GM12878 (cell line): ENCODE measurements at regions not wholly inside any gene's neighbourhood (a gene's known extent, or its start where the extent isn't known, plus 50 kb on each side); places are given as distances from the start of the nearest gene placed in this dataset.

ENCODE experiments used
- BCL3 ChIP-seq: IDR thresholded peaks from 2 replicates; pipeline ENCODE4 v1.6.1; 2011; ENCODE audit warnings: borderline replicate concordance, low read depth, mild to moderate bottlenecking, moderate library complexity, low read length; ENCODE audit not compliant: insufficient read depth, poor library complexity, severe bottlenecking
- BHLHE40 ChIP-seq, 2 experiments: fragments of 450-650 bp in 1 of 2; IDR thresholded peaks; 2 replicates each; pipeline ENCODE4 v1.6.1; 2011 to 2017; ENCODE audit warnings: low read depth in 2 of 2, borderline replicate concordance in 1 of 2, improper control_type of control experiment in 1 of 2, low read length in 1 of 2, mild to moderate bottlenecking in 1 of 2
- GATAD2B ChIP-seq: fragments of 450-650 bp; conservative IDR thresholded peaks from 2 replicates; pipeline ENCODE4 v1.6.1; 2017; ENCODE audit warnings: low read depth, mild to moderate bottlenecking, moderate library complexity
- KAT2A ChIP-seq: conservative IDR thresholded peaks from 2 replicates; pipeline ENCODE4 v1.6.1; 2011; ENCODE audit warnings: low read depth, low read length; ENCODE audit not compliant: control insufficient read depth
- MEF2B ChIP-seq: fragments of 450-650 bp; IDR thresholded peaks from 2 replicates; pipeline ENCODE4 v1.6.1; 2018; ENCODE audit warnings: mild to moderate bottlenecking, moderate library complexity; ENCODE audit not compliant: partially characterized antibody, poor library complexity, severe bottlenecking
- NFXL1 ChIP-seq: fragments of 450-650 bp; IDR thresholded peaks from 2 replicates; pipeline ENCODE4 v1.6.1; 2017; ENCODE audit warnings: antibody characterized with exemption, mild to moderate bottlenecking, borderline replicate concordance
- PAX8 ChIP-seq: fragments of 450-650 bp; IDR thresholded peaks from 2 replicates; pipeline ENCODE4 v1.6.1; 2017; ENCODE audit warnings: mild to moderate bottlenecking, moderate library complexity
- RAD21 ChIP-seq: IDR thresholded peaks from 2 replicates; pipeline ENCODE4 v1.6.1; 2011; ENCODE audit warnings: mild to moderate bottlenecking, low read depth, low read length, moderate library complexity; ENCODE audit not compliant: insufficient read depth
- SIN3A ChIP-seq: IDR thresholded peaks from 2 replicates; pipeline ENCODE4 v1.6.1; 2012; ENCODE audit warnings: low read depth, low read length, improper control_type of control experiment
- SIX5 ChIP-seq: IDR thresholded peaks from 2 replicates; pipeline ENCODE4 v1.6.1; 2011; ENCODE audit warnings: mild to moderate bottlenecking, low read depth, low read length, moderate library complexity; ENCODE audit not compliant: severe bottlenecking
- SKIL ChIP-seq: fragments of 450-650 bp; IDR thresholded peaks from 2 replicates; pipeline ENCODE4 v1.6.1; 2017; ENCODE audit warnings: mild to moderate bottlenecking, low read depth, inconsistent platforms; ENCODE audit not compliant: poor library complexity, severe bottlenecking
- SRF ChIP-seq, 2 experiments: IDR thresholded peaks; 2 replicates each; pipeline ENCODE4 v1.6.1; 2011; ENCODE audit warnings: low read depth in 2 of 2, low read length in 2 of 2, mild to moderate bottlenecking in 1 of 2, moderate library complexity in 1 of 2
- USF1 ChIP-seq: IDR thresholded peaks from 2 replicates; pipeline ENCODE4 v1.6.1; 2011; ENCODE audit warnings: borderline replicate concordance, low read depth, mild to moderate bottlenecking, moderate library complexity, mixed read lengths, low read length; ENCODE audit not compliant: insufficient read depth; ENCODE audit errors: extremely low read length
- YY1 ChIP-seq: IDR thresholded peaks from 2 replicates; pipeline ENCODE4 v1.6.1; 2011; ENCODE audit warnings: low read depth, mild to moderate bottlenecking, low read length
- ZBTB11 ChIP-seq: fragments of 450-650 bp; formaldehyde crosslinking; IDR thresholded peaks from 2 replicates; pipeline ENCODE4 v1.5.0; 2022; ENCODE audit warnings: mild to moderate bottlenecking, missing genetic modification characterization
- ZBTB33 ChIP-seq: fragments of 450-650 bp; IDR thresholded peaks from 2 replicates; pipeline ENCODE4 v1.6.1; 2017; ENCODE audit warnings: mild to moderate bottlenecking
- ZNF622 ChIP-seq: fragments of 450-650 bp; IDR thresholded peaks from 2 replicates; pipeline ENCODE4 v1.6.1; 2017; ENCODE audit warnings: mild to moderate bottlenecking, inconsistent platforms

GRCh38 chrX:131778269-131779218, 234.7 kb downstream of the OR13H1 start (continued):
- TF ChIP-seq USF1 (no peak), GATAD2B (no peak), MEF2B (no peak), PAX8 (no peak), SKIL (no peak), BHLHE40 (IDR thresholded peaks at IDR 0.05; ENCODE audit: borderline replicate concordance in 1 of 2, low read depth in 2 of 2, low read length in 1 of 2) (no peak), RAD21 (peak; percentile 71), BCL3 (no peak), KAT2A (no peak), YY1 (peak; percentile 89), SIX5 (no peak), ZBTB11 (CRISPR knock-in tag) (no peak), SRF (IDR thresholded peaks at IDR 0.05; ENCODE audit: low read depth in 2 of 2, low read length in 2 of 2) (no peak), ZBTB33 (no peak), ZNF622 (no peak), SIN3A (no peak), NFXL1 (no peak)
